ENCODE measurements at regions not wholly inside any gene's neighbourhood (a gene's known extent, or its start where the extent isn't known, plus 50 kb on each side); places are given as distances from the start of the nearest gene placed in this dataset.
A peak's percentile ranks its signal among the peaks of the same experiment; 100 is the strongest.

DNA sequence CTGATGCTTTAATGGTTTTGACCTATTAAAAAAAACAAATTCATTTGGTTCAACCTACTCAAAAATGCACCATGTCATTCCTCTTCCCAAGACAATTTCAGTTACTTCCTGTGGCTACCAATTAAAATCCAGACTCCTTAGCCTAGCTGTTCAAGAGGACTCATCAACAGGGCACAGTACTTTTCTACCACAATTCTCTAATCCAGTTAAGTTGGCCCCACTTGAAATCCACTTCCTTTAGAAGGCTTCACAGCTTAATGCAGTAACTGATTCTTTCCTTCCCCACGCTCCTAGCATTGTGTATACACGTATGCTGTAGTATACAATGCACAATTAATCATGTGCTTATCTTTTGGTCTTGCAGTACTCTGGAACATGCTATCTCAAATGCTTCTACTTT, 129.8 kb downstream of the UGT8 start:
- DNase-seq: no peak

GRCh38 chr4:114729068-114729738, 130.6 kb downstream of the UGT8 start:
- DNase-seq: no peak

- DNase-seq: peak; percentile 56
Measured at GRCh38 chr4:114734594-114734993, 136.0 kb downstream of the UGT8 start.

GRCh38 chr4:114752391-114753165, 154.0 kb downstream of the UGT8 start:
- DNase-seq: peak; percentile 34

- DNase-seq: no peak
Measured at GRCh38 chr4:114754616-114755015, 156.0 kb downstream of the UGT8 start.

DNA sequence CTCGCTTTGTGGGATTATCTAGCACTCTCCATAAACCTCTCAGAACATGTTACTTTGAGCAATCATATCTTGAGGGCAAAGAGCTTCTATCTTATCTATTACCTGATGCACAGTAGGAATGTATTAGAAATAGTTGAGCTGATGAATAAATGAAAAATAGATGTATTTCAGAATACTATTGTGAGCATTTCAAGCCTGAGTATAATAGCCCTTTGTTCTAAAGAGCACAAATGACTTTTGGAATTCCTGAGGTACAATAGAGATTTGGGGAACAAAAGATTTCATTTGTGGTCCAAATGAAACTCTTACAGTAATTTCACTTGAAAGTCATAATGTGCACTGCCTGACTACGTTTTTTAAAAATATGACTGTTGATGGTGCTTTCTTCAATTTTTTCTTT, 159.5 kb downstream of the UGT8 start:
- no peak for DNase-seq

DNA sequence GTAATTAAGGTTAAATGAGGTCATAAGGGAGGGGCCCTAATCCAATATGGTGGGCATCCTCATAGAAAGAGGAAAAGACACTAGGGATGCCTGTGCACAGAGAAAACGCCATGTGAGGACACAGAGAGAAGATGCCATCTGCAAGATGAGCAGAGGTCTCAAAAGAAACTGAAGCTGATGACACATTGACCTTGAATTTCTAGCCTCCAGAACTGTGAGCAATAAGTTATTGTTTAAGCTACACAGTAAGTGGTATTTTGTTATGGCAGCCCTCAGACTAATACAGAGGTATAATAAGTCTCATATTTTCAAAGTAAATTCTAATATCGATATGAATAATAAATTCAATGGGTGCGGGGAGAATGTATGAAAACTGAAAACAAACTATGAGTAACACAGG, 169.9 kb downstream of the UGT8 start:
- no peak for DNase-seq

GRCh38 chr4:114770624-114771023, 172.0 kb downstream of the UGT8 start:
- no peak for DNase-seq

DNA sequence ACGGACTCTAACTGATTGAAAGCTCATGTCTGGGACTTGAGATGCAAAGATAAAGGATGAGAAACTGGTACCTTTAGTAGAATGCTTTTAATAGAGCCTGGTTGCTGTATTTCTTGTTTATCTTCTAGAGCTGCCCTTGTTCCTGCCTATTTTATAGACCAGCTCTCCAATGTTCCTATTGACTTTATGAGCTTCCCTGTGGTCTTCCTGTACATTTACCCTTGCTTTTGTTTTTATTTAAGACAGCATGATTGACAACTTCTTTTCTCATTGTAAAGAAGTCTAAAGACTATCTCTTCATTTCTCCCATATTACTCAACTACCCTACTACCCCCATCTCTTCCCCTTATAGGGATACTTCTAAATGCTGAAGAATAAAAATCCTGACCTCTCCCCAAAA, 174.7 kb downstream of the UGT8 start:
- DNase-seq: no peak
